Fibroblast of skin of left quadriceps (primary cell): ENCODE measurements at regions not wholly inside any gene's neighbourhood (a gene's known extent, or its start where the extent isn't known, plus 50 kb on each side); places are given as distances from the start of the nearest gene placed in this dataset.

ENCODE experiments used
- DNase-seq, 2 experiments: peaks; one replicate each; pipeline ENCODE4 v3.0.0-alpha.2; 2013; ENCODE audit warnings: low read depth in 2 of 2

GRCh38 chr11:116446048-116446941 is 326.5 kb downstream of the BUD13 start:
- DNase-seq, result no peak

GRCh38 chr11:116445108-116446047 is 327.4 kb downstream of the BUD13 start:
- DNase-seq, result no peak

GRCh38 chr11:116442238-116442752 is 330.5 kb downstream of the BUD13 start:
- DNase-seq, result no peak

- DNase-seq, result no peak
These were observed 333.5 kb downstream of the BUD13 start for GRCh38 chr11:116439361-116439677.

- DNase-seq, result no peak
These were observed 334.0 kb downstream of the BUD13 start for GRCh38 chr11:116438651-116439360.

- no peak for DNase-seq
These were observed 337.8 kb downstream of the BUD13 start for GRCh38 chr11:116434986-116435385.

- no peak for DNase-seq
These were observed 340.5 kb downstream of the BUD13 start for GRCh38 chr11:116432301-116432700.

- DNase-seq, result no peak
These were observed 340.9 kb downstream of the BUD13 start for GRCh38 chr11:116431842-116432241.

- no peak for DNase-seq
These were observed 344.2 kb downstream of the BUD13 start for GRCh38 chr11:116428638-116428975.

- DNase-seq, result no peak
These were observed 344.7 kb downstream of the BUD13 start for GRCh38 chr11:116427903-116428637.

GRCh38 chr11:116427337-116427902 is 345.4 kb downstream of the BUD13 start:
- no peak for DNase-seq

GRCh38 chr11:116426761-116427160 is 346.0 kb downstream of the BUD13 start:
- no peak for DNase-seq

- no peak for DNase-seq
These were observed 348.0 kb downstream of the BUD13 start for GRCh38 chr11:116424615-116425261.

GRCh38 chr11:116422956-116423600 is 349.7 kb downstream of the BUD13 start:
- no peak for DNase-seq

- DNase-seq, result no peak
These were observed 350.2 kb downstream of the BUD13 start for GRCh38 chr11:116422556-116422955.

GRCh38 chr11:116421529-116422185 is 351.1 kb downstream of the BUD13 start:
- no peak for DNase-seq

- no peak for DNase-seq
These were observed 351.8 kb downstream of the BUD13 start for GRCh38 chr11:116420770-116421528.

- DNase-seq, result no peak
These were observed 352.8 kb downstream of the BUD13 start for GRCh38 chr11:116420030-116420429.
